Skeletal muscle satellite cell (primary cell): ENCODE measurements at regions not wholly inside any gene's neighbourhood (a gene's known extent, or its start where the extent isn't known, plus 50 kb on each side); places are given as distances from the start of the nearest gene placed in this dataset.
"Not testable (repeated sequence)": the region's sequence is repeated elsewhere in the genome, so short reads cannot be mapped to it uniquely, and the experiment has no call there.

Experiments used
- H3K27me3 ChIP-seq: 2 replicates; pipeline ENCODE4 v1.7.0; 2013; ENCODE audit warnings: low read length; ENCODE audit not compliant: control insufficient read depth, insufficient read depth
- H3K36me3 ChIP-seq: 2 replicates; pipeline ENCODE4 v1.7.0; 2013; ENCODE audit warnings: mild to moderate bottlenecking, control low read depth, low read length; ENCODE audit not compliant: insufficient read depth
- H3K4me1 ChIP-seq: 2 replicates; pipeline ENCODE4 v1.7.0; 2013; ENCODE audit warnings: low read length; ENCODE audit not compliant: control insufficient read depth, insufficient read depth
- H3K4me2 ChIP-seq: 2 replicates; pipeline ENCODE4 v1.7.0; 2013; ENCODE audit warnings: mild to moderate bottlenecking, low read length
- H3K4me3 ChIP-seq: 2 replicates; pipeline ENCODE4 v1.7.0; 2013; ENCODE audit warnings: low read length
- H3K9ac ChIP-seq: 2 replicates; pipeline ENCODE4 v1.7.0; 2013; ENCODE audit warnings: mild to moderate bottlenecking, low read depth, low read length, moderate library complexity
- H3K9me3 ChIP-seq: replicated peaks from 2 replicates; pipeline ENCODE4 v1.7.0; 2013; ENCODE audit warnings: mild to moderate bottlenecking, control low read depth, low read length

GRCh38 chr5:74394916-74395880 lies 245.3 kb downstream of the ENC1 start:
- no peaks in the 10 kb centered on the region for H3K27me3 ChIP-seq

GRCh38 chr5:74394528-74394915 lies 246.0 kb downstream of the ENC1 start:
- H3K27me3 ChIP-seq, result no peaks in the 10 kb centered on the region
- H3K36me3 ChIP-seq, result no peaks in the 10 kb centered on the region
- no peak overlapping the region for H3K9ac ChIP-seq
- H3K4me3 ChIP-seq, result no peak overlapping the region
- no peak overlapping the region for H3K4me2 ChIP-seq
- no peaks in the 10 kb centered on the region for H3K4me1 ChIP-seq
- no peaks in the 10 kb centered on the region for H3K9me3 ChIP-seq

More at GRCh38 chr5:74394916-74395880, 245.3 kb downstream of the ENC1 start:
- no peaks in the 10 kb centered on the region for H3K36me3 ChIP-seq
- no peaks in the 10 kb centered on the region for H3K4me1 ChIP-seq
- H3K9ac ChIP-seq, result no peak overlapping the region
- no peaks in the 10 kb centered on the region for H3K9me3 ChIP-seq
- H3K4me2 ChIP-seq, result no peak overlapping the region
- H3K4me3 ChIP-seq, result no peak overlapping the region

- H3K4me2 ChIP-seq, result no peak overlapping the region
- H3K9ac ChIP-seq, result no peak overlapping the region
- H3K4me3 ChIP-seq, result no peak overlapping the region
- no peaks in the 10 kb centered on the region for H3K36me3 ChIP-seq
- H3K27me3 ChIP-seq, result no peaks in the 10 kb centered on the region
- no peaks in the 10 kb centered on the region for H3K4me1 ChIP-seq
- no peaks in the 10 kb centered on the region for H3K9me3 ChIP-seq
These were observed 246.6 kb downstream of the ENC1 start for GRCh38 chr5:74393943-74394342.

GRCh38 chr5:74392711-74393351 lies 247.7 kb downstream of the ENC1 start:
- no peaks in the 10 kb centered on the region for H3K36me3 ChIP-seq

GRCh38 chr5:74391410-74391809 lies 249.1 kb downstream of the ENC1 start:
- Histone ChIP-seq H3K4me1 (no peaks in the 10 kb centered on the region), H3K4me2 (no peak overlapping the region), H3K27me3 (no peaks in the 10 kb centered on the region), H3K9me3 (no peaks in the 10 kb centered on the region), H3K9ac (no peak overlapping the region), H3K4me3 (no peak overlapping the region), H3K36me3 (no peaks in the 10 kb centered on the region)

More at GRCh38 chr5:74392711-74393351, 247.7 kb downstream of the ENC1 start:
- H3K4me2 ChIP-seq, result no peak overlapping the region
- H3K27me3 ChIP-seq, result no peaks in the 10 kb centered on the region
- H3K4me1 ChIP-seq, result no peaks in the 10 kb centered on the region
- no peak overlapping the region for H3K4me3 ChIP-seq
- no peak overlapping the region for H3K9ac ChIP-seq
- H3K9me3 ChIP-seq, result no peaks in the 10 kb centered on the region

GRCh38 chr5:74390822-74391221 lies 249.7 kb downstream of the ENC1 start:
- Histone ChIP-seq H3K4me3 (no peak overlapping the region), H3K4me1 (no peaks in the 10 kb centered on the region), H3K27me3 (no peaks in the 10 kb centered on the region), H3K4me2 (no peak overlapping the region), H3K9me3 (no peaks in the 10 kb centered on the region), H3K36me3 (no peaks in the 10 kb centered on the region), H3K9ac (no peak overlapping the region)

GRCh38 chr5:74390306-74390637 lies 250.3 kb downstream of the ENC1 start:
- no peaks in the 10 kb centered on the region for H3K4me1 ChIP-seq

GRCh38 chr5:74389531-74390305 lies 250.8 kb downstream of the ENC1 start:
- Histone ChIP-seq H3K4me3 (no peak overlapping the region), H3K27me3 (no peaks in the 10 kb centered on the region), H3K4me2 (no peak overlapping the region), H3K4me1 (no peaks in the 10 kb centered on the region), H3K9ac (no peak overlapping the region), H3K36me3 (no peaks in the 10 kb centered on the region), H3K9me3 (no peaks in the 10 kb centered on the region)

More at GRCh38 chr5:74390306-74390637, 250.3 kb downstream of the ENC1 start:
- Histone ChIP-seq H3K27me3 (no peaks in the 10 kb centered on the region), H3K36me3 (no peaks in the 10 kb centered on the region), H3K9me3 (no peaks in the 10 kb centered on the region), H3K4me2 (no peak overlapping the region), H3K9ac (no peak overlapping the region), H3K4me3 (no peak overlapping the region)

- not testable (repeated sequence) for H3K4me1 ChIP-seq, H3K4me3 ChIP-seq, H3K9me3 ChIP-seq, H3K9ac ChIP-seq, H3K27me3 ChIP-seq, H3K36me3 ChIP-seq, H3K4me2 ChIP-seq
These were observed 252.1 kb downstream of the ENC1 start for GRCh38 chr5:74388411-74388810.

- no peaks in the 10 kb centered on the region for H3K27me3 ChIP-seq
- peaks cover 8% of the 10 kb centered on the region for H3K4me1 ChIP-seq
- no peak overlapping the region for H3K9ac ChIP-seq
- no peaks in the 10 kb centered on the region for H3K36me3 ChIP-seq
- no peak overlapping the region for H3K4me3 ChIP-seq
- H3K9me3 ChIP-seq, result no peaks in the 10 kb centered on the region
- H3K4me2 ChIP-seq, result no peak overlapping the region
These were observed 253.8 kb downstream of the ENC1 start for GRCh38 chr5:74386571-74387334.

GRCh38 chr5:74384851-74385250 lies 255.7 kb downstream of the ENC1 start:
- no peak overlapping the region for H3K4me2 ChIP-seq
- no peaks in the 10 kb centered on the region for H3K9me3 ChIP-seq
- H3K4me1 ChIP-seq, result peaks cover 8% of the 10 kb centered on the region
- no peaks in the 10 kb centered on the region for H3K27me3 ChIP-seq
- H3K36me3 ChIP-seq, result no peaks in the 10 kb centered on the region
- H3K9ac ChIP-seq, result no peak overlapping the region
- no peak overlapping the region for H3K4me3 ChIP-seq
